Upper lobe of left lung (tissue), 4 donors: ENCODE measurements at regions not wholly inside any gene's neighbourhood (a gene's known extent, or its start where the extent isn't known, plus 50 kb on each side); places are given as distances from the start of the nearest gene placed in this dataset.

ENCODE experiments used
- CTCF ChIP-seq, 6 experiments: fragments of 450-650 bp in 4 of 6; fragments of 200-600 bp in 2 of 6; sonication (generic) in 2 of 6; IDR thresholded peaks; one replicate each; pipeline ENCODE4 v1.5.1; 2016 to 2019; ENCODE audit warnings: antibody characterized with exemption in 6 of 6
- POLR2AphosphoS5 ChIP-seq, 2 donors: sonication (generic); formaldehyde crosslinking; IDR thresholded peaks; one replicate each; pipeline ENCODE4 v1.5.1; 2017; ENCODE audit warnings: antibody characterized with exemption in 2 of 2

- TF ChIP-seq POLR2AphosphoS5 (IDR thresholded peaks at IDR 0.05): no peak
- no peak for TF ChIP-seq CTCF (IDR thresholded peaks at IDR 0.05)
Measured at GRCh38 chr4:55177461-55177860, 52.1 kb upstream of the KDR start.
